OCI-LY7 (cell line): ENCODE measurements at regions not wholly inside any gene's neighbourhood (a gene's known extent, or its start where the extent isn't known, plus 50 kb on each side); places are given as distances from the start of the nearest gene placed in this dataset.

ENCODE experiments used
- CTCF ChIP-seq: fragments of 200-600 bp; sonication (generic); conservative IDR thresholded peaks from 2 replicates; pipeline ENCODE4 v1.5.1; 2014; ENCODE audit warnings: mild to moderate bottlenecking, antibody characterized with exemption, low read length, moderate library complexity, mixed read lengths
- EZH2phosphoT487 ChIP-seq: fragments of 200-600 bp; sonication (generic); IDR thresholded peaks from 2 replicates; pipeline ENCODE4 v1.6.1; 2018; ENCODE audit warnings: low read depth, borderline replicate concordance, mild to moderate bottlenecking, mixed run types, antibody characterized with exemption, low read length, moderate library complexity, mixed read lengths

GRCh38 chr14:54197369-54197768, 199.4 kb upstream of the CDKN3 start:
- TF ChIP-seq CTCF, result no peak
- TF ChIP-seq EZH2phosphoT487, result no peak
